Gastroesophageal sphincter (tissue), 3 donors: ENCODE measurements at regions not wholly inside any gene's neighbourhood (a gene's known extent, or its start where the extent isn't known, plus 50 kb on each side); places are given as distances from the start of the nearest gene placed in this dataset.

Source experiments
- CTCF ChIP-seq, 4 experiments: fragments of 200-600 bp in 2 of 4; fragments of 450-650 bp in 2 of 4; sonication (generic) in 1 of 4; IDR thresholded peaks; one replicate each; pipeline ENCODE4 v1.5.1; 2017 to 2019; ENCODE audit warnings: antibody characterized with exemption in 4 of 4, mild to moderate bottlenecking in 2 of 4, moderate library complexity in 2 of 4
- POLR2A ChIP-seq, 2 donors: fragments of 450-650 bp; IDR thresholded peaks; one replicate each; pipeline ENCODE4 v1.6.1; 2017; ENCODE audit warnings: antibody characterized with exemption in 2 of 2, mild to moderate bottlenecking in 2 of 2, moderate library complexity in 1 of 2

- TF ChIP-seq POLR2A (IDR thresholded peaks at IDR 0.05), result no peak
- no peak for TF ChIP-seq CTCF (IDR thresholded peaks at IDR 0.05)
Observed at GRCh38 chr15:70440416-70441138, 322.8 kb downstream of the UACA start.
